Neural progenitor cell (in vitro differentiated cells): ENCODE measurements at regions not wholly inside any gene's neighbourhood (a gene's known extent, or its start where the extent isn't known, plus 50 kb on each side); places are given as distances from the start of the nearest gene placed in this dataset.

Experiments
- DNase-seq: peaks from one replicate; pipeline ENCODE4 v3.0.0-alpha.2; 2016; ENCODE audit warnings: low spot score
- H2AFZ ChIP-seq: fragments of 200-600 bp; sonication (generic); replicated peaks from 2 replicates; pipeline ENCODE4 v1.6.1; 2016; ENCODE audit warnings: antibody characterized with exemption
- H3F3A ChIP-seq: fragments of 200-600 bp; sonication (generic); 2 replicates; pipeline ENCODE4 v1.6.1; 2016; ENCODE audit warnings: antibody characterized with exemption, low read depth
- H3K27ac ChIP-seq: fragments of 200-600 bp; sonication (generic); 2 replicates; pipeline ENCODE4 v1.5.1; 2016; ENCODE audit warnings: mild to moderate bottlenecking
- H3K27me3 ChIP-seq: fragments of 200-600 bp; sonication (generic); 2 replicates; pipeline ENCODE4 v1.6.1; 2016; ENCODE audit warnings: mild to moderate bottlenecking, moderate library complexity
- H3K36me3 ChIP-seq: fragments of 200-600 bp; sonication (generic); 2 replicates; pipeline ENCODE4 v1.5.1; 2016
- H3K4me1 ChIP-seq: fragments of 200-600 bp; sonication (generic); 2 replicates; pipeline ENCODE4 v1.6.1; 2016; ENCODE audit warnings: mixed run types
- H3K4me2 ChIP-seq: fragments of 200-600 bp; sonication (generic); 2 replicates; pipeline ENCODE4 v1.6.1; 2016
- H3K4me3 ChIP-seq: fragments of 200-600 bp; sonication (generic); 2 replicates; pipeline ENCODE4 v1.5.1; 2016
- H3K79me2 ChIP-seq: fragments of 200-600 bp; sonication (generic); 2 replicates; pipeline ENCODE4 v1.6.1; 2016; ENCODE audit warnings: low read depth
- H3K9ac ChIP-seq: fragments of 200-600 bp; sonication (generic); 2 replicates; pipeline ENCODE4 v1.6.1; 2016
- H3K9me3 ChIP-seq: fragments of 200-600 bp; sonication (generic); 2 replicates; pipeline ENCODE4 v1.5.1; 2016; ENCODE audit warnings: low read depth
- H4K20me1 ChIP-seq: fragments of 200-600 bp; sonication (generic); 2 replicates; pipeline ENCODE4 v1.6.1; 2016; ENCODE audit warnings: low read depth
- H3K27ac Mint-ChIP-seq: 3 replicates; pipeline ENCODE4 v1.8.0; 2021; ENCODE audit warnings: mixed read lengths
- H3K27me3 Mint-ChIP-seq: 2 replicates; pipeline ENCODE4 v1.8.0; 2022; ENCODE audit warnings: low read depth, mild to moderate bottlenecking, inconsistent platforms, moderate library complexity, mixed read lengths; ENCODE audit not compliant: insufficient read depth
- H3K36me3 Mint-ChIP-seq: 3 replicates; pipeline ENCODE4 v1.8.0; 2021; ENCODE audit warnings: mixed read lengths
- H3K4me1 Mint-ChIP-seq: 3 replicates; pipeline ENCODE4 v1.8.0; 2021; ENCODE audit warnings: mixed read lengths
- H3K4me3 Mint-ChIP-seq: 3 replicates; pipeline ENCODE4 v1.8.0; 2021; ENCODE audit warnings: mild to moderate bottlenecking, moderate library complexity, mixed read lengths
- H3K9me3 Mint-ChIP-seq: 3 replicates; pipeline ENCODE4 v1.8.0; 2020; ENCODE audit warnings: mixed read lengths
- EZH2 ChIP-seq: fragments of 200-600 bp; sonication (generic); IDR thresholded peaks from 2 replicates; pipeline ENCODE4 v1.6.1; 2017; ENCODE audit warnings: antibody characterized with exemption, mild to moderate bottlenecking, moderate library complexity
- EZH2phosphoT487 ChIP-seq: fragments of 200-600 bp; sonication (generic); IDR thresholded peaks from 2 replicates; pipeline ENCODE4 v1.6.1; 2017; ENCODE audit warnings: antibody characterized with exemption
- TF ChIP-seq, protein P1 (sequence below): fragments of 200-600 bp; sonication (generic); IDR thresholded peaks from 2 replicates; pipeline ENCODE4 v1.5.1; 2017; ENCODE audit warnings: antibody characterized with exemption, mild to moderate bottlenecking

DNA sequence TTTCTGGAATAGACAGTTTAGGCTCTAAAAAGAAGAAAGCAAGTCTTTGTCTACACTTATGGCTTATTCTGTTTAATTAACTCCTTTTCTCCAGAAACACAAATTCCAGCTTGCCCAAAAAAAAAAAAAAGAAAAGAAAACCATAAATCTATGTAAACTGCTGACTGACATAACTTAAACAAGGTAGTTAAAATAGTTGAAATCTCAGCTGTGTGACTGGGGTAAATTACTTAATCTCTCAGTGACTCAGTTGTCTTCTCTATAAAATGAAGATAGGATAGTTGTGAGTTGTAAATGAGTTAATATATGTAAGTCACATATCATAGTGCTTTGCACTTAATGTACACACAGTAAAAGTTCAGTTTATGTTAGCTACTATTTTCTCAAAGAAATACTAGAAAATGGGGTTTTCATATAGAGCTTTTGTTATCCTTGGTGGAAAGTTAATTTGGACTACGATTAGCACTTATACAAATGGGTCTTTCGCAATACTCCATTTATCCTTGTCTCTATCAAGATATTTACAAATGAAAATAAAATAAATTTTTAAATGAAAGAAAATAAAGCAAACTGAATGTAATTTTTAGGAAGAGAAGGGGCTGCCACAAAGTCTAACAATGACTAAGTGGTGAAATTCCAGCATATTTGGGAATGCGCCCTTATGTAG, 200.9 kb downstream of the MBL2 start:
- Histone ChIP-seq H3K27me3 (no peaks in the 10 kb centered on the region), H3K79me2 (no peaks in the 10 kb centered on the region), H3K4me3 (no peak overlapping the region), H3K4me2 (no peak overlapping the region), H3K9me3 (no peaks in the 10 kb centered on the region), H3K36me3 (no peaks in the 10 kb centered on the region), H3K9ac (no peak overlapping the region), H4K20me1 (no peaks in the 10 kb centered on the region), H3F3A (no peaks in the 10 kb centered on the region), H3K27ac (no peak overlapping the region), H2AFZ (no peak overlapping the region), H3K4me1 (no peaks in the 10 kb centered on the region)
- Mint-ChIP-seq H3K4me1 (no peaks in the 10 kb centered on the region), H3K4me3 (no peak overlapping the region), H3K27me3 (no peaks in the 10 kb centered on the region), H3K27ac (no peak overlapping the region), H3K36me3 (no peaks in the 10 kb centered on the region), H3K9me3 (no peaks in the 10 kb centered on the region)
- no peak for TF ChIP-seq EZH2
- no peak for TF ChIP-seq EZH2phosphoT487
- TF ChIP-seq, protein P1, sequence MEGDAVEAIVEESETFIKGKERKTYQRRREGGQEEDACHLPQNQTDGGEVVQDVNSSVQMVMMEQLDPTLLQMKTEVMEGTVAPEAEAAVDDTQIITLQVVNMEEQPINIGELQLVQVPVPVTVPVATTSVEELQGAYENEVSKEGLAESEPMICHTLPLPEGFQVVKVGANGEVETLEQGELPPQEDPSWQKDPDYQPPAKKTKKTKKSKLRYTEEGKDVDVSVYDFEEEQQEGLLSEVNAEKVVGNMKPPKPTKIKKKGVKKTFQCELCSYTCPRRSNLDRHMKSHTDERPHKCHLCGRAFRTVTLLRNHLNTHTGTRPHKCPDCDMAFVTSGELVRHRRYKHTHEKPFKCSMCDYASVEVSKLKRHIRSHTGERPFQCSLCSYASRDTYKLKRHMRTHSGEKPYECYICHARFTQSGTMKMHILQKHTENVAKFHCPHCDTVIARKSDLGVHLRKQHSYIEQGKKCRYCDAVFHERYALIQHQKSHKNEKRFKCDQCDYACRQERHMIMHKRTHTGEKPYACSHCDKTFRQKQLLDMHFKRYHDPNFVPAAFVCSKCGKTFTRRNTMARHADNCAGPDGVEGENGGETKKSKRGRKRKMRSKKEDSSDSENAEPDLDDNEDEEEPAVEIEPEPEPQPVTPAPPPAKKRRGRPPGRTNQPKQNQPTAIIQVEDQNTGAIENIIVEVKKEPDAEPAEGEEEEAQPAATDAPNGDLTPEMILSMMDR: no peak
- no peak for DNase-seq

DNA sequence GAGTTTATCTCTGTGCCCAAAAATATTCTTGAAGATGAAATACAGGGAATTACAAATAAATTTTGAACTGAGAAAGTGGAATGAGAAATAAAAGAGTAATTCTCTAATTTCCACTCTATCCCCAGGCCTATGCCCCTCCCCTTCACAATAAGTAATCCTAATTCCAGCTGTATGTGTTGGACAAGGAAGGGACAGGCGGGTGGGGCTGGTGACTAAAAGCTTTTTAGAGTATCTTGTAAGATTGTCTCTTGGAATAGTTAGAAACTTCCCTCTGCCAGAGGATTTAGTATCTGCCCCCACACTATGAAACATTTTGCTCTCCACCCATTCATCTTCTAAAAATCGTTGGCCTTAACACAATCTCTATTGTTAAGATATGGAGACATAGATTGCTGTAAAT, 199.2 kb downstream of the MBL2 start:
- no peak overlapping the region for H3K9ac ChIP-seq
- H3K27ac Mint-ChIP-seq: no peak overlapping the region
- H4K20me1 ChIP-seq: no peaks in the 10 kb centered on the region
- H3K9me3 Mint-ChIP-seq: no peaks in the 10 kb centered on the region
- no peaks in the 10 kb centered on the region for H3K9me3 ChIP-seq
- H3F3A ChIP-seq: no peaks in the 10 kb centered on the region
- H3K27me3 ChIP-seq: no peaks in the 10 kb centered on the region
- no peak overlapping the region for H3K4me2 ChIP-seq
- H3K27ac ChIP-seq: no peak overlapping the region
- no peak overlapping the region for H2AFZ ChIP-seq
- no peaks in the 10 kb centered on the region for H3K4me1 Mint-ChIP-seq
- TF ChIP-seq EZH2 (no peak), EZH2phosphoT487 (no peak)
- TF ChIP-seq, protein P1: no peak
- H3K36me3 ChIP-seq: no peaks in the 10 kb centered on the region
- no peaks in the 10 kb centered on the region for H3K79me2 ChIP-seq
- H3K4me3 Mint-ChIP-seq: no peak overlapping the region
- H3K27me3 Mint-ChIP-seq: no peaks in the 10 kb centered on the region
- no peak overlapping the region for H3K4me3 ChIP-seq
- H3K4me1 ChIP-seq: no peaks in the 10 kb centered on the region
- no peak for DNase-seq
- no peaks in the 10 kb centered on the region for H3K36me3 Mint-ChIP-seq

DNA sequence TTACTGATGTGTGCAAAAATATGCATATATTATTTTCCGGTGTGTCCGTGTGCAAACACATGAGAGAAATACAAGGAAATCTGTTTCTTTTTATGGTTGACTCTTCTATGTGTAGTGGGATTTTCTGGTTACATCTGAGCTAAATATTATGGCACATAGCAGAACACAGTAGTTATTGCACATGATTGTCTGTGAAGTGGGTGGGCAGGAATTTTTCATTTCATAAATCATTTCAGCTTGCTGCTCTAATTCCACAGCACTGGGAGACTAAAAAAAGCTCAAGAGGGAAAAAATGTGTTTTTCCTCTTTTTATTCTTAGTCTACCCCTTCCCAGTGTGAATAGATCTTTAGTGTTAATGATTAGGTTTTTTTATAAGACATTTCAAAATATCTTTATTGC, 197.9 kb downstream of the MBL2 start:
- Mint-ChIP-seq H3K4me3 (no peak overlapping the region), H3K4me1 (no peaks in the 10 kb centered on the region), H3K9me3 (no peaks in the 10 kb centered on the region), H3K36me3 (no peaks in the 10 kb centered on the region), H3K27ac (no peak overlapping the region), H3K27me3 (no peaks in the 10 kb centered on the region)
- H3K9me3 ChIP-seq: no peaks in the 10 kb centered on the region
- H3K27me3 ChIP-seq: no peaks in the 10 kb centered on the region
- TF ChIP-seq EZH2phosphoT487: no peak
- TF ChIP-seq EZH2: no peak
- TF ChIP-seq, protein P1: no peak
- H3K79me2 ChIP-seq: no peaks in the 10 kb centered on the region
- H3K4me2 ChIP-seq: no peak overlapping the region
- H3K4me1 ChIP-seq: no peaks in the 10 kb centered on the region
- H3K27ac ChIP-seq: no peak overlapping the region
- DNase-seq: no peak
- H3K4me3 ChIP-seq: no peak overlapping the region
- no peaks in the 10 kb centered on the region for H4K20me1 ChIP-seq
- H3K36me3 ChIP-seq: no peaks in the 10 kb centered on the region
- no peak overlapping the region for H2AFZ ChIP-seq
- no peaks in the 10 kb centered on the region for H3F3A ChIP-seq
- no peak overlapping the region for H3K9ac ChIP-seq
